Gastrocnemius medialis (tissue), 4 donors: ENCODE measurements at regions not wholly inside any gene's neighbourhood (a gene's known extent, or its start where the extent isn't known, plus 50 kb on each side); places are given as distances from the start of the nearest gene placed in this dataset.

Experiments
- ATAC-seq, 2 donors: fragments of 150-250 bp; one replicate each; pipeline ENCODE4 v1.9.1; 2016
- DNase-seq, 2 donors: peaks; one replicate each; pipeline ENCODE4 v3.0.0-alpha.2; 2019
- H3K27ac ChIP-seq, 4 donors: fragments of 200-600 bp; sonication (generic); 1 replicate in 1 of 4; 2 replicates in 3 of 4; pipeline ENCODE4 v1.5.1; 2016 to 2018; ENCODE audit warnings: mild to moderate bottlenecking in 2 of 4, moderate library complexity in 1 of 4
- H3K27me3 ChIP-seq, 3 donors: fragments of 200-600 bp; sonication (generic) in 2 of 3; 1 replicate in 1 of 3; 2 replicates in 2 of 3; pipeline versions ENCODE4 v1.5.1 to v1.6.0; 2016 to 2019; ENCODE audit warnings: mild to moderate bottlenecking in 1 of 3, moderate library complexity in 1 of 3
- H3K36me3 ChIP-seq, 2 donors: fragments of 200-600 bp; sonication (generic) in 1 of 2; one replicate each; pipeline ENCODE4 v1.5.1; 2017 to 2018
- H3K4me1 ChIP-seq, 2 donors: fragments of 200-600 bp; sonication (generic) in 1 of 2; one replicate each; pipeline ENCODE4 v1.5.1; 2016 to 2017; ENCODE audit warnings: mild to moderate bottlenecking in 2 of 2
- H3K4me3 ChIP-seq, 4 donors: fragments of 200-600 bp; sonication (generic) in 3 of 4; 1 replicate in 1 of 4; 2 replicates in 3 of 4; pipeline ENCODE4 v1.5.1; 2016 to 2019; ENCODE audit warnings: mild to moderate bottlenecking in 2 of 4
- H3K9me3 ChIP-seq, 3 donors: fragments of 200-600 bp; sonication (generic) in 2 of 3; 1 replicate in 1 of 3; 2 replicates in 2 of 3; pipeline ENCODE4 v1.5.1; 2016 to 2019
- POLR2A ChIP-seq, 2 donors: fragments of 450-650 bp; IDR thresholded peaks; one replicate each; pipeline ENCODE4 v1.6.1; 2017; ENCODE audit warnings: antibody characterized with exemption in 2 of 2, mild to moderate bottlenecking in 2 of 2, moderate library complexity in 2 of 2
- in situ Hi-C, 4 donors: fragments of 200-750 bp; cut with MboI; loops; one replicate each; pipeline versions ENCODE4 v1.15.0 to v1.8.0; 2017; ENCODE audit warnings: low sequenced_read_pairs in 4 of 4
- intact Hi-C: fragments of 100-400 bp; cut with DNase I; formaldehyde crosslinking; loops from one replicate; pipeline ENCODE4 v1.15.1; 2023; ENCODE audit warnings: low total_unique reads
- TF ChIP-seq, protein P1 (sequence below), 5 experiments: fragments of 450-650 bp in 3 of 5; fragments of 200-600 bp in 2 of 5; sonication (generic) in 2 of 5; IDR thresholded peaks in 4 of 5; conservative IDR thresholded peaks in 1 of 5; 1 replicate in 4 of 5; 2 replicates in 1 of 5; pipeline ENCODE4 v1.5.1; 2016 to 2019; ENCODE audit warnings: antibody characterized with exemption in 5 of 5, mild to moderate bottlenecking in 3 of 5, moderate library complexity in 3 of 5

DNA sequence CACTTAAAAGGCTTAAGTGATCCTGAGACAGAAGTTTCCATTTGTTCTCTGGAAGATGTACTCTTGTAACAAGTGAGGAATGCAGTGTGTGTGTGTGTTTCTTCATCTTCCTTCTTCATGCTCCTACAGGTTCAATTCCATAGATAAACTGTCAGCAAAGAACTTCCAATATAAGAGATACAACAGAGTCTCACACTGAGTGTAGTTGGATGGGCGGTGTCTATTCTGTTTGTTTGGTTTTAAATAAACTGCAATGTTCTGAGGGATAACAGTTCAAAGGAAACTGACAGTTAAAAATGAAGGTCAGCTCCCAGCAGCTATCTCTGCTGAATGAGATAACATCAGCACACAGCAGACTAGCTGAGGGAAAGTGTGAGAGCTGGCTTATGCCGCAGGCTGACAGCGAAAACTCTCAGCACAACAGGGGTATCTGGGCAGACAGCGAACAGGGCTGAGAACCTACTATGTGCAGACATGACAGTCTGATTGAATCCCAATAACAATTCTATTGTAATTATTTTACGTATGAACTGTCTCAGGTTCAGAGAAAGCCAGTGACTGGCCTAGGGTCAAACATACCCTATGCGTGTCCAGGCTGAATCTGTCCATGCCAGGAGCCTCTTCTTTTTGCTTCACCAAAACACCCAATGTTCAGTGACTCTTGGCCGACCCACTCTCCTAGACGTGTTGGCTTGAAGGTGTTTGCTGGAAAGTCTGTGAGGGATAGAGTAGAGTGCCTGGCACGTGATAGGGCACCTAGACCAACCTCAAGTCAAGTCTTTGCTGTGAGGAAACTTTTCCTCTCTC, 201.9 kb upstream of the TRIB2 start:
- no peak overlapping the region for H3K27ac ChIP-seq
- intact Hi-C loops (no loop called here), in situ Hi-C loops (no loop called here)
- no peak overlapping the region for H3K4me3 ChIP-seq
- TF ChIP-seq, protein P1, sequence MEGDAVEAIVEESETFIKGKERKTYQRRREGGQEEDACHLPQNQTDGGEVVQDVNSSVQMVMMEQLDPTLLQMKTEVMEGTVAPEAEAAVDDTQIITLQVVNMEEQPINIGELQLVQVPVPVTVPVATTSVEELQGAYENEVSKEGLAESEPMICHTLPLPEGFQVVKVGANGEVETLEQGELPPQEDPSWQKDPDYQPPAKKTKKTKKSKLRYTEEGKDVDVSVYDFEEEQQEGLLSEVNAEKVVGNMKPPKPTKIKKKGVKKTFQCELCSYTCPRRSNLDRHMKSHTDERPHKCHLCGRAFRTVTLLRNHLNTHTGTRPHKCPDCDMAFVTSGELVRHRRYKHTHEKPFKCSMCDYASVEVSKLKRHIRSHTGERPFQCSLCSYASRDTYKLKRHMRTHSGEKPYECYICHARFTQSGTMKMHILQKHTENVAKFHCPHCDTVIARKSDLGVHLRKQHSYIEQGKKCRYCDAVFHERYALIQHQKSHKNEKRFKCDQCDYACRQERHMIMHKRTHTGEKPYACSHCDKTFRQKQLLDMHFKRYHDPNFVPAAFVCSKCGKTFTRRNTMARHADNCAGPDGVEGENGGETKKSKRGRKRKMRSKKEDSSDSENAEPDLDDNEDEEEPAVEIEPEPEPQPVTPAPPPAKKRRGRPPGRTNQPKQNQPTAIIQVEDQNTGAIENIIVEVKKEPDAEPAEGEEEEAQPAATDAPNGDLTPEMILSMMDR (IDR thresholded peaks at IDR 0.05 in 4 of 5, conservative IDR thresholded peaks at IDR 0.05 in 1 of 5), result no peak
- H3K27me3 ChIP-seq, result no peaks in the 10 kb centered on the region
- H3K36me3 ChIP-seq, result no peaks in the 10 kb centered on the region
- no peak for DNase-seq
- no peaks in the 10 kb centered on the region for H3K9me3 ChIP-seq
- no peaks in the 10 kb centered on the region for H3K4me1 ChIP-seq
- no peak for ATAC-seq

DNA sequence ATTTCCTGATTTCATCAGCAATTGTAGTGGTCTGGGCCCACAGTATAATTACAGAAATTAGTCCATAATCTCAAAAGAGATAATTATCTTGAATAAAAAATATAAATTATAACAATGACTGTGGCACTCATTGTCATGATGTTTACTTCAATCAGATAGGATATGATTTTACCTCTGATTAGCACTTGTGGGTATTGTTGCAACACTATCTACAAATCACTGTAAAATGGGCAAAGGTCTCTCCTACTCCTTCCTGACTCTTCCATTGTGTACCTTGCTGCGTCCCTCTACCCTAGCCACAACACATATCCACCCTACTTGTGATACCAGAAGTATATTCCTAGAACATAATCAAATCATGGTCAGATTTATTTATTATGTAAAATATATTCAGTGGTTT, 200.9 kb upstream of the TRIB2 start:
- Histone ChIP-seq H3K4me1 (no peaks in the 10 kb centered on the region), H3K9me3 (no peaks in the 10 kb centered on the region), H3K36me3 (no peaks in the 10 kb centered on the region), H3K4me3 (no peak overlapping the region), H3K27ac (no peak overlapping the region), H3K27me3 (no peaks in the 10 kb centered on the region)
- in situ Hi-C loops, result no loop called here
- ATAC-seq (no peak), DNase-seq (no peak)
- intact Hi-C loops, result no loop called here
- TF ChIP-seq, protein P1 (IDR thresholded peaks at IDR 0.05 in 4 of 5, conservative IDR thresholded peaks at IDR 0.05 in 1 of 5), result no peak
- TF ChIP-seq POLR2A (IDR thresholded peaks at IDR 0.05), result no peak

DNA sequence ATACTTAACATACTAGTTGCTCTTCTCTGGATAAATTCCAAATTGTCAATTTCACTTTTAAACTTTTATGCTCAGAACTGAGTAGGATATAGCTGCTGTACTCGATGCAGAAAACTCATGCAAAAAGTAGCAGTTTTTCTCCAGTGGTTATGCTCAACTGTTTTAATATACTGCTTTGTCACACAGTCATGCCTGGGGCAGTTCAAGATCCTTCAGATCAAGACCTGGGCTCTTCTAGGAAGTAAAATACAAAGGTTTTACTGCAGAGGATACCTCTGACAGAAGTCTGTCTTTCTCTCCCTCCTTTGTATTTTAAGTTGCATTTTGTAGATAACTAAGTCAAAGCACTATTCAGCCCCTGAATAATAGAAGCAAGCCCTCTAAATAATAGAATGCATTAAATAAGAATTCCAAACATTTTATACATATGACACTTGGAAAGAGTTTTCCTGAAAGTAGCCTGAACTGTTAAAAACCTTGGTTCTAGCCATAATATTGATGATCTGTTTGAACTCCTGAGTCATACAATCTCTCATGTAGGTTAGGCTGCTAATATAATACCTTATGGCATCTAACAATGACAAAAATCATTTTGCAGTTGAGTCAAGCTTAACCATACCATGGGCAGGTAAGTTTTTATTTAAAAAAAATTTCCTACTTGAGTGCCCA, 183.3 kb upstream of the TRIB2 start:
- H3K27me3 ChIP-seq, result no peaks in the 10 kb centered on the region
- in situ Hi-C loops, result no loop called here
- TF ChIP-seq POLR2A (IDR thresholded peaks at IDR 0.05), result no peak
- TF ChIP-seq, protein P1 (IDR thresholded peaks at IDR 0.05 in 4 of 5, conservative IDR thresholded peaks at IDR 0.05 in 1 of 5), result no peak
- no peak for ATAC-seq
- H3K36me3 ChIP-seq, result no peaks in the 10 kb centered on the region
- DNase-seq, result no peak
- H3K4me1 ChIP-seq, result no peaks in the 10 kb centered on the region
- H3K4me3 ChIP-seq, result no peak overlapping the region
- H3K27ac ChIP-seq, result no peak overlapping the region
- H3K9me3 ChIP-seq, result no peaks in the 10 kb centered on the region
- intact Hi-C loops, result no loop called here

DNA sequence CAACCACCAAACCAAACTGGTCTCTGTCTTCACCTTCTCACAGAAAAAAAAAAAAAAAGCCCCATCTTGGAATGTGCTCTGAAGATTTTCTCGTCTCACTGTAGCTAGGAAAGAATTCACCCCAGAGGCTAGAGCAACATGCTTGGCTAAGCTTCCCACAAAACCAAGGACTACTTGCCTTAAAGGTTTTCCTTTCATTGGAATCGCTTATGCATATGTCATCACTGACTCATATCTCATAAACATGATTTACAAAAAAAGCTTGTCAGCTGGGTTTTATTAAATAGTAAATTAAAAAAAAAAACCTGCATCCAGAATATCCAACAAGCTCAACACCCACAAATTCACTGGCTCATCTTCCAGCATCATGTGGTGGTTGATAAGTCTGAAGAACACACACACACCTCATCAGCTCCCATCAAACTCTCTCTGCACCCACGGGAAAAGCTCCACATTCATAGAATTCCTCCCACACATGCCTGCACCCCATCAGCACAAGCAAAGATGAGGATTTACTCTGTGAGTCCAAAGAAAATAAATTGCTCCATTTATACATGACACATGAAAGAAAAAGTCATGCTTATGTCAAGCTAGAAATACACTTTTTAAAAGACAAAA, 182.0 kb upstream of the TRIB2 start:
- H3K27ac ChIP-seq, result peak overlapping the region in 1 of 4 donors; percentile 16
- H3K9me3 ChIP-seq, result no peaks in the 10 kb centered on the region
- H3K36me3 ChIP-seq, result no peaks in the 10 kb centered on the region
- in situ Hi-C loops (no loop called here), intact Hi-C loops (no loop called here)
- DNase-seq, result no peak
- H3K4me1 ChIP-seq, result no peaks in the 10 kb centered on the region
- TF ChIP-seq, protein P1 (IDR thresholded peaks at IDR 0.05 in 4 of 5, conservative IDR thresholded peaks at IDR 0.05 in 1 of 5), result no peak
- TF ChIP-seq POLR2A (IDR thresholded peaks at IDR 0.05), result no peak
- no peaks in the 10 kb centered on the region for H3K27me3 ChIP-seq
- no peak overlapping the region for H3K4me3 ChIP-seq
- no peak for ATAC-seq
